CD4-positive, alpha-beta T cell treated with Interleukin-10 for 1 hour (primary cell): ENCODE measurements at regions not wholly inside any gene's neighbourhood (a gene's known extent, or its start where the extent isn't known, plus 50 kb on each side); places are given as distances from the start of the nearest gene placed in this dataset.

Source experiments
- DNase-seq: peaks from one replicate; pipeline ENCODE4 v3.0.0-alpha.2; 2020

DNA sequence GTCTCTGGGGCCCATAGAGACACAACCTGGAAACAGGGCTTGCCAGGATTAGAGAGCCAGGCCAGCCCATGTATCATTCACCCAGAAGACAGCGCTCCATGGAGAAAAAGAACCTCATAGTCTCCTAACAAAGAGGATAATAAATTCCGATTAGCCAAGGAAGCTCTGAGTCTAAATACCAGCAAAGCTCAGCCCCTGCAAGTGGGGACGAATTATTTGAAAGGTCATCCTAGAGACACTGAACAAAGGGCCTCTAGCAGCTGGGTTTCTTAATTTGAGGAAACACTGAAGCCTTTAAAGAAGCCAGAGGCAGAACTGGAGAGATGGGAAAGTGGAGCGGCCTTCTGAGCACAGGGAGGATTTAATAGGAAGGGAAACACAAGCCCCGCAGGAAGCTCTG lies 287.1 kb upstream of the ZNF462 start:
- no peak for DNase-seq

DNA sequence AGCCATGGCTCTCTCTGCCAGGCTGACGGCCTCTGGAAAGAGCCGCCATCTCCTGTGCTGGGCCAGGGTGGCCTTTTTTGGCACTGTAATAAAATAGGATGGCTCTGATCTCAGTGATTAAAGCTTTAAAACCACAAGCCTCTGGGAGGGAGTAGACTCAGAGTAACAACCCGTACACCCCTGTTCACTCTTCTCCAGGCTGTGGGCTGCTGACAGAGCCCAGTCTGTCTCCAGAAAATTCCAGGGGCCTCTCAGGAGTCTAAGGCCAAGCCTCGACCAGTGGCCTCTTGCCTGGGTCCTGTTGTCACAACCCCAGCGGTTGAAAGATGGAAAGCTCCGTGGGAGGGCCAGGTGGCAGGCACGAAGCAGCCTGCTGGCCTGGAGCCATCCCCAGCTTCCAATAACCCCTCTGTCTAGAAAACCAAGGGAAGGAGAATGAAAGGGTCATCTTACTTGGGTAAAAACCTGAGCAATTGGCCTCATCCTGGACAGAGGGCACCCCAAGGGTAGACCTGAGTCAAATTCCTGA lies 286.7 kb upstream of the ZNF462 start:
- DNase-seq, result no peak

DNA sequence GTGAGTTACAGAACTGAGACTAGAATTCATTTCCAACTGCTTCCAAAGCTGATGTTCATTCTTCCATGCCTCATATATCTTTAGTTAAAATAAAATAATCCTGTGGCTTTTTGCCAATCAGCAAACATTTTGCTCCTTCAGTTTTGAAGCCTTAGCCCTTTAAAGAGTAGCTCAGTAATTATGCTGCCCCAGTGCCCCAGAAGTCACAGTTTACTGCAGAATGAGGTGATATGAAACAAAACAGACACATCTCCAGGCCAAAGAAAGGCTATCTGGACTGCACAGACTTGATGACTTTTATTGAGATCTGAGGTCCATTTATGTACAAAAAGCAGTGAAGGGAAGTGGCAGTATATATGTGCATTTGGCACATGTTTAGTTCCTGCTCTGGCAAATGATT lies 285.8 kb upstream of the ZNF462 start:
- no peak for DNase-seq

DNA sequence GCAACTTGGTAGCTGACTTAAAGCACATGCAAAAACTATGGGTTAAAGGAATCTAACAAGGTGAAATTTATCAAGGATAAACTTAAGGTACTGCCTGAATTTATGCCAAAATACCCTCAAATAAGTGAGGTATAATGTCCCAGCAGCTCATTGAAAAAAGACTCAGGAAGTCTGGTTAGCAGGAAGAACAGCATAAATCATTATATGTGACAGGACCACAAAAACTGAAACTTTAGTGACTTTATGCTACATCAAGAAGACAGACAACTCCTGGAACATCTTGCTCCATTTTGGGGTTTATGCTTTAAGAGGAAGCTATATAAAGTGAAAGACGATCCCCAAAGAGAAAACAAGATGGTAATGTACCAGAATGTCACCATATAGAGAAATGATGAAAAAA lies 282.4 kb upstream of the ZNF462 start:
- DNase-seq, result no peak

DNA sequence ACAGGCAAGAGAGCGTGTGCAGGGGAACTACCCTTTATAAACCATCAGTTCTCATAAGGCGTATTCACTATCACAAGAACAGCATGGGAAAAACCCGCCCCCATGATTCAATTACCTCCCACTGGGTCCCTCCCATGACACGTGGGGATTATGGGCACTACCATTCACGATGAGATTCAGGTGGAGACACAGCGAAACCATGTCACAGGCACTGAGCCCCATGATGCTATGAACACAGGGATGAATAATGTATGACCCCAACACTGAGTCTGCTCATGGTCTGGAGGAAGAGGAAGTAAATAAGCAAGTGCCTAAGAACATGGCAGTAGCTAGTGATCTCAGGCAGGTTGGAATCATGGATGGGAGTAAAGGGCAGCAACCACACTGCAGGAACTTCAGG lies 281.0 kb upstream of the ZNF462 start:
- DNase-seq, result no peak

DNA sequence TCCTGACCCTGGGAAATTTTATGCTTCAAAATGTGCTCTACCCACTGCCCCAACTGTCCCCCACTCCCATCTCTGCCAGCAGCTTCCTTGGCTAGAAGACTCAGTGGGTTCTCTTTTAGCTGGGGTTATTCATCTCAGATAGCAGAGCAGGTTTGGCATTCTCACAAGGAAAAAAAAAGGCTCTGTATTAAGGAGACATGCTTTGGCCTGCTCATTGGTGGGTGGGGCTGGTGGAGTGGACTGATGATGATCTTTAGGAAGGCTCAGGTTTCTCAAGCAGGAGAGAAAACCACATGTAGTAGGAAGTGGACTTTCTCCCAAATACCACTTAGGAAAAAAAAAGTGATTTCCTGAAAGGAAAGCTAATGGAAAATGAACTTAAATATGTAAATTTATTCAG lies 279.2 kb upstream of the ZNF462 start:
- no peak for DNase-seq

DNA sequence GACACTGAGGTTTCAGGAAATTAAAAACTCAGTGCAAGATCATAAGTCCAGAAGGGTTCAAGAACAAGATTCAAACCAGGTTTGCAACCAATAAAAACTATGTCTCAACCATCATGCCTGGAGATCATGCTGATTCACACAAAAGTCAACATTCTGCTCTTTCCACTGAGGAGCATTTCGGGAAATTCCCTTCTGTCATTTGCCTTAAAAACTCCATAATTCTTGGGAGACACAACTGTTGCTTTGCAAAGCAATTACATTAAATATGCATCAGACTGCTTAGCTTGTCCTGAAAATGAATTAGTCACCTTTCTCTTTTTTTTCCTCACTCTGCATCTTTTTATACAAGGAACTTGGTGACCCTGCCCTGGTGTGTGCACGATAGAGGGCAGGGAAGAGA lies 275.9 kb upstream of the ZNF462 start:
- DNase-seq, result no peak

DNA sequence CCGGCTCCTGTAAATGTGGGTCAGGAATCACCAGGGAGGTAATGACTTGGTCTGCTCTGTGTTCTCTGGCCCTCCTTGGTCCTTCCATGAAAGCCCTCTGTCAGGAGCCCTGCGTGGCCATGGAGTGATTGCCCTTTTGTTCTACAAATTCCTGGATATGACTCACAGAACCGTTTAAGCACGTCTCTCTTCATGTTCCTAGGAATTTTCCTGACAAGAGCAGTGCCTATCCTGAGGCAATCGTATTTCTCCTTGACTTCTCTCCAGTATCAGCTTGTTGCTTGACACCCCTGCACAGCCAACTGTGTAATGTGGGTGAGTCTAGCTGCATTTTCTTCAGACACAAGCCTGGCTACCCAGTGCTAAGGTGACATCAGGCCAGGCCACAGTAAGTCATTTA lies 274.3 kb upstream of the ZNF462 start:
- DNase-seq, result no peak

DNA sequence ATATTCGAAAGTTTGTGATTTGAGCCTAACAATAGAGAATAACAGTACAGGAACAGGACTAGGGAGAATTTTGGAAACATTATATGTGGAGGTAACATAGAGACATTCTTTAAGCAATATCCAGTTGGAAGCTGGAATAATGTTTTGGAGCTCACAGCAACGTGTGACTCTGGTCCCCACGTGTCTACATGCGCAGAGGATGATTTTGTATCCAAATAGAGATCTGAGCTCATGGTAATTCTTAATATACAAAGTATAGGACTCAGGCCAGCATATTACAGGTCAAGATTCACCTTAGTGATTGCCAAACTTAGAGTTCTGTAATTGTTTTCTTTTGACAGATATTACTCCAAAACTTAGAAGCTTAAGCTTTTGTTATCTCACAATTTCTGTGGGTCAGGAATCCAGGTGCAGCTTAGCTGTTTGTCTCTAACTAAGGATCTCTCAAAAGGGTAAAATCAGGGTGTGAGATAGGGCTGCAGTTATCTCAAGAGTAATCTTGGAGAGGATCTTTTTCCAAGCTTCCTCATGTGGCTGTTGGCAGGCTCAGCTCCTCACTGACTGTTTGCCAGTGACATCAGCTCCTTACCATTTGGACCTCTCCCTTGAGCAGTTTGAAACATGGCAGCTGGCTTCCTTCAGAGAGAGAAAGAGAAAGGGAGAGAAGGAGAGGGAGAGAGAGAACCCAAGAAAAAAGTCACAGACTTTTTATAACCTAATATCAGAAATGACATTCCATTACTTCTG lies 272.0 kb upstream of the ZNF462 start:
- no peak for DNase-seq

DNA sequence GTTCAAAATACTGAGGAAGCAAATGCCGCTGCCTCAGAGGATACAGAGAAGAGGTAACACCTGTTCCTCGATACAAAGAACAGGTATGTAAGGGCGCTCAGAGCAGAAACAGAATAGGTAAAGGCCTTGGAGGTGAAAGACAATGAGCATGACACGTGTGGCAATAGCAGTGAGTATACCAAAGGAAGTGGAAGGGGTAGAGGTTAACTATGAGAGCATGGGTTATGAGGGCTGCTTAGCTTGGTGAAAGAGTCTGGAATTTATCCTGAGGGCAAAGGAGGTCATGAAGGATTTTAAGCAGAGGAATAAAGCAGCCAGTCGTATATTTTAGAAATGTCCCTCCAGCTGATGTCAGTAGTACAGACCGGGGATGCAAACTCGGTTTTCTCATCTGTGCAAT lies 269.8 kb upstream of the ZNF462 start:
- DNase-seq, result no peak

DNA sequence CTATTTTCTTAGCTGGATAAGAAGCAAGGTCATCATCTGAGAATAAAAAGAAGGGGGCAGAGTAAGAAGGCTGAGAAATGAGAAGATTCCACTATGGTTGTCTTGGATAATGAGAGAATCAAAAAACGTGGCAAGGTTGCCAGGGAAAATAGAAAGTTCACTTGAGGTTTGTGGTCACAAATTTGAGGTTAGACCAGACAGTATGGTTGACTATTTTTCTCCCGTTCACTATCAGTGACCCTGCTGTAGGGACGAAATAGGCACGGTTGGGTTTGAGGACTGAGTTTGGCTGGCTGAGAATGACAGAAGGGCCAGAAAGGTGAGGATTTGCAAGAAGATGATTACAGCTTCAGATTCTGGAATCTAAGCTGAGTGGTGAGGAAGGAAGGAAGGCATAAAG lies 266.0 kb upstream of the ZNF462 start:
- DNase-seq, result no peak

DNA sequence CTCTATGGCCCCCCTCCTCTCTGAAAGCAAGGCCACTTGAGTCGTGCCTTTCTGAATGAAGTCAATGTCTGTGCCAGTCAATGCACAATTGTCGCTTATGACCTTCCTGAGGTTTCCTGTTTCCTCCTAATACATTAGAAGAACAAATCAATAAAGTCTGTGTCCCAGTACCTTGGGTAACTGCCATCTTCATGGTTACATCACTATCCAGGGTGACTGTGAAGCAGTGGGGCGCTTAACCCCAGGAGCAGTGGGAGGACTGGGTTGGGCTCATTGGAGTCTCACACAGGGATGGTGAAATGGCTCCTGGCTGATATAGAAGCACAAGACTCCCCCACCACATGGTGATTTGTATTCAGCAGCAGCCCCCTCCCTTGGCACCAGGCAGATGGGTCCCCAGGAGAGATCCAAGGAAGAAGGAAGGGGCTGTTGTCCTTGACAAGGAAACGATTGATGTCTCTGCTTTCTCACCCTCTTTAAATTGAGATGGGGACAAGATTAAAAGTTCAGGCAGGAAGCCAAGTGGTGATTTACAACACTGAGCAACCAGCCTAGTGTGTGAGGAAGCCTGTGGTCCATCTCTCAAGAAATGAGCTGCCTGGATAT lies 261.9 kb upstream of the ZNF462 start:
- DNase-seq, result no peak

DNA sequence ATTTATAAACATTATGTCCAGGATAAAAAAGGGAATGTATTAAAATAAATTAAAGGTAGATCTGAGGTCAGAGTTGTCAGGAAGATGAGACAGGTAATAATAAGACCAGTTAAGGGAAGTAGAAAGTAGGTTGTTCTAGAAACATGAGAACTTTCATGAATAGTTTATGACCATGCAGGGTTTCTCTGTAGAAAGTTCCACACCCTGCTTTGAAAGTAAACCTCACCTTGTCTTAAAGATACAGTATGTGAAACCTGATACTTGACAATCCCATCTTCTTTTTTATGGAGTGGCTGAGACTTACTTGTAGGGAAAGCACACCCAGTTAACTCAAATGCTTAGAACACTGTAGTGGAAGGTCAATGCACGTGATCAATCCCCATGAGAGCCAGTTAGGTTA lies 260.6 kb upstream of the ZNF462 start:
- no peak for DNase-seq

DNA sequence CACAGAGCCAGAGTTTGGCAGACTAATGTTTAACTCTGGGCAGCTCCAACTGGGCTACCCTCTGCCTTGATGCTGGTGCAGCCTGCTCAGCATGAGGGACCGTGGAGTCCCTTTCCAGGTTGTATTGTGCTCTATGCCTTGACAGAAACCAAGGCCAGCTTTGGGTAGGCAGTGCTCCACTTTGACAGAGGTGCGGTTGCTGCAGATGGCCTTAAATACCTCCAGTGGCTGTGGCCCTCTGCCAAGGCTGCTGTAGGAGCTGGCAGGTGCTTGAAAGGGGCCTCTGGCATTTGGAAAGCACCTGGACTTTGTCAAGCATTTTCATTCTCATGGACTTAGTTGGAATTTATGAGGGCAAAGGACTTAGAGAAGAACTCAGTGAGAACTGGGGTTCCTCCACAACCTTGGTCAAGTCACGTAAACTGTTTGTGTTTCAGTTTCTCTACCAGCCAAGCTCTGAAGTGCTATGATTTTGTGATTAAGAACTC lies 249.7 kb upstream of the ZNF462 start:
- DNase-seq, result no peak

DNA sequence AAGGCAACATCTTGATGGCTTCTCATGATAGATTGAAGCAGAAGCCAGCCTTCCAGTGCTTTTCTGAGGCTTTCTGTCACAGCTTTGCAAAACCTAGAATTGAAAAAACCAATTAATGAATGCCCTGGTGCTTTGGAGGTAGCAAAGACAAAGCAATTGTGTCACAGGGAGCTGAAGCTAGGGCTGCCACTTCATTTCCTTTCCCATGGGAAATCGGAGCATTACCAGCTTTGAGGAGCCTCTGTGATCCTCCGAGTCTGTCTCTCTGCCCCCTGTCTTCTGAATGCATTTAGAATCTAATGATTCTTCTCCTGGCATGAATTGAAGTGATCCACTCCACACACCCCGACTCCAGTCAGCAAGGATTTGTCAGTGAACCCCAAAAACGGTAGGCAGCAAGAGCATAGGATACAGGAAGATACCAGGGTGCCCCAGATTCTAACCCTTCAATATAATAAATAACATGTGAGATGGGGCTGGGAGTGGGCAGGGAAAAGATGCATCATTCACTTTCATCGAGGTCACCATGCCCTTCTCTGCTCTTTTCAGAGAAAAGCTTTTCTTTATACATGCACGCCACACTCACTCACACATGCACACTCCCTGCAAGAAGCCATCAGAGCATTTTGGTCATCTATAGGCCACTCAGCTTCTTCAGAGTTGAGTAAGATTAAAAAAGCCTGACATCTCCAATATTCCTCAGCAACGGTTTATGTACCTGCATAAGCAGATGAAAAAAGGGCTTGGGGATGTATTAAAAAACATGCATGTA lies 247.7 kb upstream of the ZNF462 start:
- DNase-seq, result no peak

DNA sequence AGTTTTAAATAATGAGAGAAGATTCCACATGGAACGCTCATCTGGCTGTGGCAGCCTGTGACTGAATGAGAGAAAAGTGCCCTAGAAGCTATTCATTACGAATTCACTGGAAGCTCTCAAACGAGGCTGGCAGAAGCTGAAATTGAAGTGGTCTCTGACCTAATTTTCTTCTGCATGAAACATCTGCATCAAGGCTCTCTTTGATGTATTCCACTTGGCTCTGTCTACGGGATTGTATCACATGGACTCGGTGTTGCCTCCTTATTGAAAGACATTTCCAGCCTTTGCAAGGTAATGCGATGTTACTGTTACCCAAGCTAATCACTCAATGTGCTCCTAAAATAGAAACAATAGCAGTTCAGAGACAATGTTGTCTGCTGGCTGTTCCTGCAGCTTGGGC lies 246.9 kb upstream of the ZNF462 start:
- no peak for DNase-seq

DNA sequence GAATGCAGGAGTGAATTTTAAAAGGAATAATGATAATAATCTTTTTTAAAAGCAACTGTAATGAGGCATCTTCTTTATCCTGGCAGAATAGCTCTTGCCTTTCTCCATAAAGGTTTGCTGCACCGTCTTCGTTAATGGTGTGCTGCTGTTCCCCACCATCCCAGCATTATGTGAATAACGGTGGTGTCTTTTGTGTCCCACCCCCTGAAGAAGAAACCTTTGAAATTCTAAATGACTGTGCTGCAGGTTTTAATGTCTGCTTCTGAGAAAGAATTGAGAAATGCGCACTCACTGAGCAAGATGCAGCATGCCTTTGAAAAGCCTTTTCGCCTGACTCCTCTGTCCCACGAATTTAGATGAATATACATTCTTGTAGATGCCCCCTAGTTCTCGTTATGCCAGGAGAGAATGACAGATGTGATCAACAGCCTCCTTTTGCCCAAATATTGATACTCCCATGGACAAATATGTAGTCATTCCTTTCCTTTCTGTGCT lies 246.1 kb upstream of the ZNF462 start:
- DNase-seq, result no peak

DNA sequence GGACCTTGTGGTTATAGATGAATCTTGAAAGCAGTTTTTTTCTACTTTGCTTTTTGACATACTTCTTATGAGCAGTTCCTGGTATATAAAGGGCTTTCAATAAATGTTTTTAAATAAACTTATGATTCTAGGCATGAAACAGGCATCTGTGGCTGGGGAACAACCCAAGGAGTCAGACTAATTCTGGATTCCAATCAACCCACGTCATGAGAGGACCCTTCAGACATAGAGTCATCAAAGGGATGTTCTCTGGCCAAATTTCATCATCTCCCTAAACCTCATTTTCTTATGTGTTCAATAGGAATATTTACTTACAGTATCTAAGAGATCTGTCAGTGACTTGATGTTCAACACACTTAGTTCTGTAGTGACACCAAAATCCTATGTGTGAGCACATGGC lies 243.8 kb upstream of the ZNF462 start:
- no peak for DNase-seq

DNA sequence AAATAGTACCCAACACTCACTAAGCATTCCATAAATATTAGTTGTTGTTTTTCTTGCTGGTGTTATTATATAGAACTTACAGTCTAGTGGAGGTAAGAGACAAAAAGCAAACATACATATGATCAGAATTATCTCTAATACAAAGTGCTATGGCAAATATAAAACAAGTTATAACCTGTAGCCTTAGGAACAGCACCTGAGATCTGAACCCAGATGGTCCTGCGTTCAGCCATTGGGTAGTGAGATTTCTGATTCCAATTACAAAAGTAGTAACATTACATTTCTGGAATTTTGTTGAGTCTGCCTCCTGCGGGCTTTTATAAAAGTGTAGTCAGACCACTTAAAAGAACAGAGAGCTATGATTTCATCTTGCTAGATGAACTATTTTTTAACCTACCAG lies 242.9 kb upstream of the ZNF462 start:
- DNase-seq, result no peak

DNA sequence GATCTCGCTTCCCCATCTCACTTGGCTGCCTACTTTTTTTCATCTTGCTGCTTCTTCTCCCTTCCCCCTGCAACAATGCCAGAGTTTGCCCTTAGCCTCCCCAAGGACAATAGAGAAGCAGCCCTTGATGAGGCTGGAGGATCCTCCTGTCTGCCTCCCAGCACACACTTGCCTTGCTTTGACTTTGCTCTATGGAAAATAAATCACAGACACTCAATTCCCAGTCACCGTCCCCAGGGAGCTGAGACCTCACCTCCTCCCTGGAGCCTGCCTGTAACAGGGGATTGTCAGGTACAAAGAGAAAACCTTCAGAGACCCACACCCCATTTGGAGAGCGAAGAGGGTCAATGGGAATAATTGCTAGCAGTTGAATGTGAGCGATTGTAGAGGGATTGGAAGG lies 242.1 kb upstream of the ZNF462 start:
- no peak for DNase-seq

DNA sequence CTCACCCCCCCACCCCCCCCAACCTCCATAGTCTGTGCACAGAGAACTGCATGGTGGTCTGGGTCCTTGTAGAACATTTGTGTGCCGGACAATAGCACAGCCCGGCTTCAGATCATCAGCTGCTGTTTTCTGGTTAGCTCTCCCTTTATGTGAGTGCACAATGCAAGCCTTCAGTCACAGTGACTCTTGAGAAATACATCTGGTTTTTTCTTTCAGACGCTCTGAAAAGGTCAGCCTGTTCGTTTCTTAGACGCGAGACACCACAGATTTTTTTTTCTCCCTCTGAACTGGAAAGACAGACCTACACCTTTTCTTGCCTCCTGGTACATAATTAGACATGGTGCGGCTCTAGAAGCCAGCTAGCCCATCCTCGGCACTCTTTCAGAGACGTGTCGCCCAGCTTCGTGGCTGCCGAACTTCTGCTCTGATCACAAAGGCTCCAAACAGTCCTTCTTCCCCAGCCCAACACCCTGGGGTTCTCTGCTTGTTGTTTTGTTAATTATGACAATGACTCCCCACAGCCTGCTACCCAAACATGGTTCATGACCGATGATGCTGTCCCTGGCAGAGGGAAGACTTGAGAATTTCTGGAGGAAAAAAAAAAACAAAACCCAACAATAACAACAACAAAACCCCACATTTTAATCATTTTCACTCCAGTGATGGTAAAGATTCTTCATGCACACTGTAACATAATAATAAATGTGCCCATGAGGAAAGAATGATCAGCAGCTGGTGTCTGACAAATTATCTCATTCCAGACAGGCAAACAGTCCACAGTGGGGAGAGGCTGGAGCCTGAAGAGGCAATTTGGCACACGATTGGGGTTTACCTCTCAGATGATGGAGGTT lies 241.4 kb upstream of the ZNF462 start:
- DNase-seq, result no peak

DNA sequence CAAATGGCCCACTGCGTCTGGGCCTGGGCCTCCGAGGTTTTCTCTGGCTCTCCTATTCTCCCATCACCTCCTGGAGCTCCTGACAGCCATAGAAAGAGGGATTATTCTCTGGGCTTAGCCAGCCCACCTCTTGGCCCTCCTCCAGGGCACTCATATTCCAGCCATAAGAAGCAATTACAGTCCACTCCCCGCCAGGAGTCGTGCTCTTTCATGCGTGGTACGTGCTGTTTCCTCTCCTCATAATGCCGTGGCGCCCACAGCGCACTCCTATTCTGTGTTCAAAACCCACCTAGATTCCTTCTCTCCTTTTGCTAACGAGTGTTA lies 240.8 kb upstream of the ZNF462 start:
- DNase-seq, result no peak

DNA sequence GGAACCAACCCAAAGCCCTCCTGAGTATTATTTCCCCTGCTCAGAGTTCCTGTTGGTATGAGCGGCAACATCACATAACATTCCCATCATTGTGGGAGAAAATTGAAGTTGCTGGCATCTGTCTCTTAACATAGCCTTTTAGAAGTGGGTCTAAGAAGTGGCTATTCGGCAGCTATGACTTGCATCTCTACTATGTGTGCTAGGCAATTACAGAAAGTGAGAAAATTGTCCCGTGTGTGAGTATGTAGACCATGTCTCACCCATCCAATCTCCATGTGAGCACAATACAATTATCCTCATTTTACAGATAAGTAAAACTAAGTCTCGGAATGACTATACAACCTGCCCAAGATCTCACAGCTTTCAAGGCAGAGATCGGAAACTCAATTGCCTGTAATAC lies 239.4 kb upstream of the ZNF462 start:
- no peak for DNase-seq
